RPMI7951 (cell line): ENCODE measurements at regions not wholly inside any gene's neighbourhood (a gene's known extent, or its start where the extent isn't known, plus 50 kb on each side); places are given as distances from the start of the nearest gene placed in this dataset.
"Not testable (repeated sequence)": the region's sequence is repeated elsewhere in the genome, so short reads cannot be mapped to it uniquely, and the experiment has no call there.

Source experiments
- DNase-seq: peaks from one replicate; pipeline ENCODE4 v3.0.0-alpha.2; 2012; ENCODE audit warnings: low read depth

GRCh38 chr2:228522276-228522675 lies 340.8 kb upstream of the SPHKAP start:
- peak; percentile 15 for DNase-seq

GRCh38 chr2:228519561-228519960 lies 338.1 kb upstream of the SPHKAP start:
- no peak for DNase-seq

- no peak for DNase-seq
Measured at GRCh38 chr2:228516019-228516418, 334.5 kb upstream of the SPHKAP start.

GRCh38 chr2:228513480-228513879 lies 332.0 kb upstream of the SPHKAP start:
- DNase-seq = not testable (repeated sequence)

GRCh38 chr2:228509021-228509420 lies 327.5 kb upstream of the SPHKAP start:
- DNase-seq = no peak

GRCh38 chr2:228507870-228508269 lies 326.4 kb upstream of the SPHKAP start:
- no peak for DNase-seq

GRCh38 chr2:228507231-228507824 lies 325.8 kb upstream of the SPHKAP start:
- DNase-seq = no peak

- no peak for DNase-seq
Measured at GRCh38 chr2:228503731-228504130, 322.2 kb upstream of the SPHKAP start.

GRCh38 chr2:228493852-228494251 lies 312.4 kb upstream of the SPHKAP start:
- no peak for DNase-seq

GRCh38 chr2:228479014-228479413 lies 297.5 kb upstream of the SPHKAP start:
- no peak for DNase-seq

GRCh38 chr2:228474466-228474865 lies 293.0 kb upstream of the SPHKAP start:
- peak; percentile 22 for DNase-seq

- DNase-seq = no peak
Measured at GRCh38 chr2:228469721-228470120, 288.2 kb upstream of the SPHKAP start.

- DNase-seq = no peak
Measured at GRCh38 chr2:228466851-228467250, 285.4 kb upstream of the SPHKAP start.

- no peak for DNase-seq
Measured at GRCh38 chr2:228465408-228465807, 283.9 kb upstream of the SPHKAP start.

- no peak for DNase-seq
Measured at GRCh38 chr2:228458364-228458763, 276.9 kb upstream of the SPHKAP start.

GRCh38 chr2:228447266-228447915 lies 265.9 kb upstream of the SPHKAP start:
- DNase-seq = peak; percentile 29

- DNase-seq = peak; percentile 29
Measured at GRCh38 chr2:228446734-228447133, 265.2 kb upstream of the SPHKAP start.

- DNase-seq = no peak
Measured at GRCh38 chr2:228444161-228444560, 262.7 kb upstream of the SPHKAP start.

- no peak for DNase-seq
Measured at GRCh38 chr2:228433721-228434120, 252.2 kb upstream of the SPHKAP start.

GRCh38 chr2:228432116-228432515 lies 250.6 kb upstream of the SPHKAP start:
- no peak for DNase-seq

- DNase-seq = no peak
Measured at GRCh38 chr2:228430986-228431385, 249.5 kb upstream of the SPHKAP start.

- DNase-seq = no peak
Measured at GRCh38 chr2:228426502-228427216, 245.2 kb upstream of the SPHKAP start.

GRCh38 chr2:228425411-228426060 lies 244.0 kb upstream of the SPHKAP start:
- not testable (repeated sequence) for DNase-seq
